Activated T-helper 2 cell treated with anti-CD3 and anti-CD28 coated beads, Interferon-gamma antibody, Interleukin-2, Interleukin-4, amounts not matched to agents 10 μg/mL and 5 μg/mL and 100 μg/mL, durations not matched to agents 14 hours and 24 hours and 36 hours (primary cell): ENCODE measurements at regions not wholly inside any gene's neighbourhood (a gene's known extent, or its start where the extent isn't known, plus 50 kb on each side); places are given as distances from the start of the nearest gene placed in this dataset.

Source experiments
- DNase-seq: peaks from one replicate; pipeline ENCODE4 v3.0.0; 2021; ENCODE audit warnings: low spot score
- H3K27ac Mint-ChIP-seq: one replicate; pipeline ENCODE4 v1.8.0; 2021; ENCODE audit warnings: mixed read lengths
- H3K27me3 Mint-ChIP-seq: one replicate; pipeline ENCODE4 v1.8.0; 2021; ENCODE audit warnings: low read depth, mixed read lengths
- H3K36me3 Mint-ChIP-seq: one replicate; pipeline ENCODE4 v1.8.0; 2021; ENCODE audit warnings: low read depth, mixed read lengths
- H3K4me1 Mint-ChIP-seq: one replicate; pipeline ENCODE4 v1.8.0; 2021; ENCODE audit warnings: low read depth, mixed read lengths
- H3K4me3 Mint-ChIP-seq: one replicate; pipeline ENCODE4 v1.8.0; 2021; ENCODE audit warnings: low read depth, mild to moderate bottlenecking, moderate library complexity, mixed read lengths
- H3K9me3 Mint-ChIP-seq: one replicate; pipeline ENCODE4 v1.8.0; 2021; ENCODE audit warnings: mixed read lengths
- intact Hi-C: fragments of 100-400 bp; cut with micrococcal nuclease; formaldehyde crosslinking; loops from one replicate; pipeline ENCODE4 v1.15.1; 2023

DNA sequence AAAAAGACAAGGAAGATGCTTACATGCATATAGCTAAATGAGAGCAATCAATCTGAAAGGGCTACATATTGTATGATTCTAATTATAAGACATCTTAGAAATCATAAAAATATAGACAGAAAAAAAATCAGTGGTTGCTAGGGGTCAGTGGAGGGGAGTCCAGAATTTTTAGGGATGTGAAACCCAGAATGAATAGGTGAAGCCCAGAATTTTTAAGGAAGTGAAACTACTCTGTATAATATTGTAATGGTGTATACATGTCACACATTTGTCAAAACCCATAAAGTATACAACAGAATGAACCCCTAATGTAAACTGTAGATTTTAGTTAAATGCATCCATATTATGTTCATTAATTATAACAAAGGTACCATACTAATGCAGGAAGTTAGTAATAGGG, 713.2 kb downstream of the FLRT2 start:
- no peak for DNase-seq
- no peak overlapping the region for H3K27ac Mint-ChIP-seq

DNA sequence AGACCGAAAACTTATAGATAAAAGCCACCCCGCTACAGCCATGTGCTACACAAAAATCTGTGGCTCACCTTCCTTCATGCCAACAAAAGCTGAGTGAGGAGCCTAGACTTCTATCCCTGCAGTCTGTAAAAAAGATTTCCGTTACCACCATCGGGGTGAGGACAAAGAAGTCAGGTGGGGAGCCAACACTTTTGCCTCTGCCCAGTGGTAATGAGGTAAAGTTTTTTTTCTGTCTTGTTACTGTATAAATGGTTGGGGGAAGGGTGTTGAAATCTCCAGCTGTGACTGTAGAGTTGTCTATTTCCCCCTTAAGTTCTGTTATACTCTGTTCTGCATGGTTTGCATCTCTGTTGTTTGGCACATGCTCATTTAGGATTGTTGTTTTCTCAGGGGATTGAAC, 707.8 kb downstream of the FLRT2 start:
- Mint-ChIP-seq H3K4me1 (no peaks in the 10 kb centered on the region), H3K27ac (no peak overlapping the region), H3K9me3 (peaks cover 11% of the 10 kb centered on the region), H3K27me3 (no peaks in the 10 kb centered on the region), H3K36me3 (no peaks in the 10 kb centered on the region), H3K4me3 (no peak overlapping the region)
- DNase-seq, result no peak
- intact Hi-C loops, result no loop called here

More for the DNA sequence above, 713.2 kb downstream of the FLRT2 start:
- Mint-ChIP-seq H3K9me3 (peaks cover 3% of the 10 kb centered on the region), H3K27me3 (no peaks in the 10 kb centered on the region), H3K4me1 (no peaks in the 10 kb centered on the region), H3K36me3 (no peaks in the 10 kb centered on the region), H3K4me3 (no peak overlapping the region)
- intact Hi-C loops, result no loop called here

GRCh38 chr14:86221755-86222154, 691.8 kb downstream of the FLRT2 start:
- H3K27ac Mint-ChIP-seq, result no peak overlapping the region

DNA sequence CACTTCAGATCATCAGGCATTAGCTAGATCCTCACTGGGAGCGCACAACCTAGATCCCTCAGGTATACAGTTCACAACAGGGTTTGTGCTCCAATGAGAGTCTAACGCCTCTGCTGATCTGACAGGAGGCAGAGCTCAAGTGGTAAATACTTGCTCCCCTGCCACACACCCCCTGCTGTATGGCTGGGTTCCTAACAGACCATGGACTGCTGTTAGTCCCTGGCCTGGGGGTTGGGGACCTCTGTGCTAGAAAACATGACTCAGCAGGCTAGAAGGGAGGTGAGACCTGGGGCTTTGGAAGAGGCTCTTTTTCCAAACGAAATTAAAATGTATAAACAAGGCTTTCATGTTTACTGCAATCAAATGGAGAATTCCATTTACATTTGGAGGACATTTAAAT, 691.1 kb downstream of the FLRT2 start:
- Mint-ChIP-seq H3K4me3 (no peak overlapping the region), H3K27ac (no peak overlapping the region), H3K4me1 (no peaks in the 10 kb centered on the region), H3K36me3 (no peaks in the 10 kb centered on the region), H3K9me3 (peaks cover 16% of the 10 kb centered on the region), H3K27me3 (no peaks in the 10 kb centered on the region)
- intact Hi-C loops, result no loop called here
- DNase-seq, result no peak

More at GRCh38 chr14:86221755-86222154, 691.8 kb downstream of the FLRT2 start:
- H3K36me3 Mint-ChIP-seq, result no peaks in the 10 kb centered on the region
- H3K9me3 Mint-ChIP-seq, result peaks cover 22% of the 10 kb centered on the region
- no peak for DNase-seq
- H3K4me1 Mint-ChIP-seq, result no peaks in the 10 kb centered on the region
- intact Hi-C loops, result no loop called here
- H3K27me3 Mint-ChIP-seq, result no peaks in the 10 kb centered on the region
- H3K4me3 Mint-ChIP-seq, result no peak overlapping the region

GRCh38 chr14:86217523-86217922, 687.6 kb downstream of the FLRT2 start:
- intact Hi-C loops, result no loop called here
- Mint-ChIP-seq H3K27me3 (no peaks in the 10 kb centered on the region), H3K9me3 (peaks cover 9% of the 10 kb centered on the region), H3K27ac (no peak overlapping the region), H3K4me3 (no peak overlapping the region), H3K36me3 (no peaks in the 10 kb centered on the region), H3K4me1 (no peaks in the 10 kb centered on the region)
- DNase-seq, result no peak

DNA sequence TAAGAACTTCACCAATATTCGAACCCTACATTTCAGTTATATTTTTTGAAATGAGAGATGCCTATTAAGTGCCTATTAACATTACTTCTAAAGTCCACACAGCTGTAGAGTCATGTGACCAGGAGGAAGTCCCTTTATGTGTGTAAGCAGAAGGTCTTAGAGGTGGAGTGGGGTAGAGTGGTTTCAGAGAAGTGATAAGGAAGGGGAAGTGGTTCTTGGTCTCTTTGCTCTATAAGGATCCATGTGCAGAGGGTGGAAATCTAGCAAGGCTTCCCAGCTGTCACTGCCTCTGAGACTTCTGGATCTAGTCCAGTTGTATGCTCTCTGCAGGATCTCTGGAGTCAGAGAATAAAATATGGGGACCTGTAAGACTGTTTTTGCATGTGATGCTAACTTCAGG, 673.9 kb downstream of the FLRT2 start:
- Mint-ChIP-seq H3K36me3 (no peaks in the 10 kb centered on the region), H3K9me3 (peaks cover 26% of the 10 kb centered on the region)

DNA sequence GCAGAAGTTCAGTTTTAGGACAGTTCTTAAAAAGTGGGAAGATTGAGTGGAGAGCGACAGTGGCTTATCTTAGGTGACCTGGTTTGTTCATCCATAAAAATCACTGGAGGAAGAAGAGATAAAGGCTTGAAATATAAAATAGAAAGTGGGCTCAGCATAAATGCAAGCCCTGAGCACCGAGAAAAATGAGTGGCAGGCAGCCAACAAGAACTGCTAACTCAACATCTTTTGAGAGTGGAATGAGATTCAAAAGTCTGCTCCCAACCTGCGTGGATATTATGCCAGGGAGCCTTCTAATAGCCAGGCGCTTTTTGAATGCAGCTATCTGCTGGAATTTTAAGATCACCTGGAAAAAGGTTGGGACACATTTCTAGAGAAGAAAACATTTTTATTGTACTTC, 666.5 kb downstream of the FLRT2 start:
- no peaks in the 10 kb centered on the region for H3K36me3 Mint-ChIP-seq
- no peak overlapping the region for H3K27ac Mint-ChIP-seq
- H3K4me3 Mint-ChIP-seq, result no peak overlapping the region
- DNase-seq, result no peak
- intact Hi-C loops, result no loop called here
- no peaks in the 10 kb centered on the region for H3K27me3 Mint-ChIP-seq
- H3K9me3 Mint-ChIP-seq, result peaks cover 25% of the 10 kb centered on the region
- no peaks in the 10 kb centered on the region for H3K4me1 Mint-ChIP-seq

More for the DNA sequence above, 673.9 kb downstream of the FLRT2 start:
- H3K4me1 Mint-ChIP-seq, result no peaks in the 10 kb centered on the region
- H3K27me3 Mint-ChIP-seq, result no peaks in the 10 kb centered on the region
- DNase-seq, result no peak
- H3K27ac Mint-ChIP-seq, result no peak overlapping the region
- no peak overlapping the region for H3K4me3 Mint-ChIP-seq
- intact Hi-C loops, result no loop called here

DNA sequence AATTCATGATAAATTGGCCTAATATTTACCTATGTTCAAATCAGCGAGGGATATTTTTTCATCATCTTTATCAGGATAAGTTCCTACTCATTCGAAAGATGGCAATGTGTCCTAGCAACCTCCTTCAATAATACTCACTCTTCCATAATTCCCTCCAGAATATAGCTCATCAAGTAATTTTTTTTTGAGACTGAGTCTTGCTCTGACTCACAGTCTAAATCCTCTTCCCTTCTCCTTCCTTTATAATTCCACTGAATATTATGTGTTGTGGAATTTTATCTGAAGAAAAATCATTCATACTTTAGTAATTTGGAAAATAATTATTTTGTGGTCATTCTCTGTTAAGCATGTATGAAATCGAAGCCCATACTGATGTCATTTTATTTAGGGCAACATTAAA, 663.8 kb downstream of the FLRT2 start:
- H3K27ac Mint-ChIP-seq, result no peak overlapping the region
- peaks cover 16% of the 10 kb centered on the region for H3K9me3 Mint-ChIP-seq

DNA sequence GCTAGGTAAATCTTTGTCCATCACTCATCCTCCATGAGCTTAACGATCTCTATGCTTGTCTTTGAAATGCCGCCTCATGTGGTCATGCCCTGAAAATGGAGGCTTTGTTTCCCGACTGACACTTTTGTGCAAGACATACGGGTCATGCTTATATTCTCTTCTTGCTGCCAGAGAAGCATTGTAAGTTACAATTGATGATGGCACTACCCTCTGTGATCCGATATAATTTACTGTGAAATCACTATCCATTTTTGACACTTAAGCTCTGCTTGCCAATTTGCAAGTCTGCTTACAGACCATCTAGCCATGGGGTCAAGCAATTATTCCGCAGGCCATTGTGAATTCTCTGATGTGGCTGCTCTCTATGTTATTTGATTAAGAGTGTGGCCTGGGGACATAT, 650.0 kb downstream of the FLRT2 start:
- peaks cover 16% of the 10 kb centered on the region for H3K9me3 Mint-ChIP-seq
- intact Hi-C loops, result no loop called here
- H3K36me3 Mint-ChIP-seq, result no peaks in the 10 kb centered on the region
- no peak overlapping the region for H3K27ac Mint-ChIP-seq
- no peak for DNase-seq
- H3K27me3 Mint-ChIP-seq, result no peaks in the 10 kb centered on the region
- H3K4me3 Mint-ChIP-seq, result no peak overlapping the region
- no peaks in the 10 kb centered on the region for H3K4me1 Mint-ChIP-seq

More for the DNA sequence above, 663.8 kb downstream of the FLRT2 start:
- intact Hi-C loops, result no loop called here
- H3K4me3 Mint-ChIP-seq, result no peak overlapping the region
- H3K27me3 Mint-ChIP-seq, result no peaks in the 10 kb centered on the region
- no peaks in the 10 kb centered on the region for H3K36me3 Mint-ChIP-seq
- H3K4me1 Mint-ChIP-seq, result no peaks in the 10 kb centered on the region
- DNase-seq, result no peak

GRCh38 chr14:86168371-86168770, 638.4 kb downstream of the FLRT2 start:
- Mint-ChIP-seq H3K9me3 (peaks cover 25% of the 10 kb centered on the region), H3K36me3 (no peaks in the 10 kb centered on the region), H3K4me1 (no peaks in the 10 kb centered on the region), H3K27ac (no peak overlapping the region), H3K27me3 (no peaks in the 10 kb centered on the region), H3K4me3 (no peak overlapping the region)
- intact Hi-C loops, result no loop called here
- no peak for DNase-seq

GRCh38 chr14:86166541-86166940, 636.6 kb downstream of the FLRT2 start:
- H3K4me3 Mint-ChIP-seq, result no peak overlapping the region
- H3K27me3 Mint-ChIP-seq, result no peaks in the 10 kb centered on the region
- peaks cover 26% of the 10 kb centered on the region for H3K9me3 Mint-ChIP-seq
- no peak for DNase-seq
- H3K36me3 Mint-ChIP-seq, result no peaks in the 10 kb centered on the region
- no peak overlapping the region for H3K27ac Mint-ChIP-seq
- no peaks in the 10 kb centered on the region for H3K4me1 Mint-ChIP-seq
- intact Hi-C loops, result no loop called here

GRCh38 chr14:86153480-86153879, 623.5 kb downstream of the FLRT2 start:
- Mint-ChIP-seq H3K4me1 (no peaks in the 10 kb centered on the region), H3K27ac (no peak overlapping the region), H3K27me3 (no peaks in the 10 kb centered on the region), H3K9me3 (peaks cover 13% of the 10 kb centered on the region), H3K4me3 (no peak overlapping the region), H3K36me3 (no peaks in the 10 kb centered on the region)
- intact Hi-C loops, result no loop called here
- no peak for DNase-seq

DNA sequence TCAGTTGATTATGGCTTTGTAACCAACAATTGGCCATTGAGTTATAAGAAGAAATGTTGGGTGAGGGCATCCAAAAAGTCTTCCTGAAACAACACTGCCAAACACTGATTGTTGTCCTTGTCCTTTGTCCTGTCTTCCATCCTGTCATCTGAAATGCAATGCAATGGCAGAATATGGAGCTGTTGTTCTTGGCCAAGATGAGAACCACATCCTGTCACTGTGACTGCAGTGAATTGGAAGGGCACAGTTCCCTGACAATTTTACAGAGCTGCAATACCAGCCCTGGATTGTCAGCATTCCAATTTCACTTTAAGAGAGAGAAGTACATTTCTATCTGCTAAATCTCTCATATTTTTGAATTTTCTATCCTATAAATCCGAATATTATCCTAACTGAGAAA, 613.3 kb downstream of the FLRT2 start:
- H3K27ac Mint-ChIP-seq, result no peak overlapping the region

DNA sequence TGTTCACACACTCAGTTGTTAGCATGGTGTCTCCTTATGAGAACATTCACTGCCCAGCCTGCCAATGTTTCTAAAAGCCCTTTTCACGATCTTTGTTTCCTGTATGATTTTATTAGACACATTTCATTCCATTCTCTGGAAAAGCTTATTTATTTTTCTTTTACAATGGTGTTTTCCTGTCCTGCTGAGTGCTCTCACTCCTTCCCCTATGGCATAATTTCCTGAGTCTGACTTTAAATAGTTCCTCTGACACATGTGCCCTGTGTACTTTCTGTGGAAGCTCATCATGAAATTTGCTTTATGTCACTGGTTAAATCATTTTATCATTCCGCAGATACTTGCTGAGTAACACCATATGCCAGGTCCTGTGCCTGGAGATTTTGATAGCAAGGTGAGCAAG, 612.0 kb downstream of the FLRT2 start:
- intact Hi-C loops, result no loop called here

More for the DNA sequence above, 613.3 kb downstream of the FLRT2 start:
- H3K4me3 Mint-ChIP-seq, result no peak overlapping the region
- H3K9me3 Mint-ChIP-seq, result peaks cover 9% of the 10 kb centered on the region
- no peak for DNase-seq
- no peaks in the 10 kb centered on the region for H3K27me3 Mint-ChIP-seq
- no peaks in the 10 kb centered on the region for H3K36me3 Mint-ChIP-seq
- intact Hi-C loops, result no loop called here
- no peaks in the 10 kb centered on the region for H3K4me1 Mint-ChIP-seq

More for the DNA sequence above, 612.0 kb downstream of the FLRT2 start:
- no peaks in the 10 kb centered on the region for H3K27me3 Mint-ChIP-seq
- H3K9me3 Mint-ChIP-seq, result peaks cover 21% of the 10 kb centered on the region
- H3K36me3 Mint-ChIP-seq, result no peaks in the 10 kb centered on the region
- H3K4me1 Mint-ChIP-seq, result no peaks in the 10 kb centered on the region
- no peak overlapping the region for H3K4me3 Mint-ChIP-seq
- H3K27ac Mint-ChIP-seq, result no peak overlapping the region
- no peak for DNase-seq
